GM12878 (cell line): ENCODE measurements at regions not wholly inside any gene's neighbourhood (a gene's known extent, or its start where the extent isn't known, plus 50 kb on each side); places are given as distances from the start of the nearest gene placed in this dataset.

Experiments used
- ATAC-seq: fragments of 200-7000 bp; cut with Tn5 transposase; 3 replicates; pipeline ENCODE4 v1.9.1; 2020; ENCODE audit warnings: mild to moderate bottlenecking, moderate library complexity
- BruUV-seq: library from RNA; stranded (reverse); fragments of 400-500 nt; replicated peaks from 2 replicates; lab custom pipeline; 2021; lab: Mats Ljungman, UMichigan
- CTCF ChIA-PET: fragments of 300-600 bp; sonication (Branson Sonifier 250); formaldehyde crosslinking; extraction: SDS; loops from one replicate; lab custom pipeline; 2021; ENCODE audit warnings: inconsistent platforms; lab: Yijun Ruan, JAX
- POLR2A ChIA-PET: fragments of 350-600 bp; formaldehyde crosslinking; extraction: SDS; loops from one replicate; lab custom pipeline; 2021; ENCODE audit warnings: inconsistent platforms; lab: Charles Lee
- RAD21 ChIA-PET: fragments of 300-600 bp; sonication (Branson Sonifier 250); formaldehyde crosslinking; loops from one replicate; lab custom pipeline; 2023; ENCODE audit warnings: antibody characterized with exemption; ENCODE audit not compliant: unreplicated experiment; lab: Charles Lee
- SMC1A ChIA-PET: fragments of 300-600 bp; sonication (Branson Sonifier 250); formaldehyde crosslinking; loops from one replicate; lab custom pipeline; 2023; ENCODE audit not compliant: unreplicated experiment, uncharacterized antibody; lab: Charles Lee
- DNase-seq: peaks from one replicate; pipeline ENCODE4 v3.0.0-alpha.2; 2011; ENCODE audit warnings: low read depth, low spot score
- FAIRE-seq: peaks from 3 replicates; lab custom pipeline; 2011; peaks lifted over from hg19 to GRCh38; lab: Jason Lieb, UNC
- H2AFZ ChIP-seq: 2 replicates; pipeline ENCODE4 v1.6.0; 2011; ENCODE audit warnings: low read depth, low read length, control low read depth; ENCODE audit not compliant: control insufficient read depth
- H3K27ac ChIP-seq: 2 replicates; pipeline ENCODE4 v1.5.1; 2011; ENCODE audit warnings: control low read depth; ENCODE audit not compliant: control insufficient read depth, insufficient read depth
- H3K27me3 ChIP-seq, 2 experiments: replicated peaks in 1 of 2; 2 replicates each; pipeline versions ENCODE4 v1.6.0 to v1.6.1; 2011; ENCODE audit warnings: low read length in 1 of 2; ENCODE audit not compliant: control insufficient read depth in 2 of 2, insufficient read depth in 2 of 2
- H3K36me3 ChIP-seq, 2 experiments: 2 replicates each; pipeline ENCODE4 v1.5.1; 2011; ENCODE audit warnings: low read length in 1 of 2; ENCODE audit not compliant: control insufficient read depth in 2 of 2, insufficient read depth in 2 of 2
- H3K4me1 ChIP-seq: 2 replicates; pipeline ENCODE4 v1.6.1; 2011; ENCODE audit warnings: mild to moderate bottlenecking, low read length, moderate library complexity, mixed read lengths; ENCODE audit not compliant: control insufficient read depth, insufficient read depth
- H3K4me2 ChIP-seq: 2 replicates; pipeline ENCODE4 v1.6.0; 2011; ENCODE audit warnings: control low read depth; ENCODE audit not compliant: control insufficient read depth, insufficient read depth
- H3K4me3 ChIP-seq: fragments of 200-600 bp; sonication (generic); 2 replicates; pipeline ENCODE4 v1.5.1; 2016
- H3K79me2 ChIP-seq: 2 replicates; pipeline ENCODE4 v1.6.0; 2011; ENCODE audit warnings: low read length; ENCODE audit not compliant: control insufficient read depth, insufficient read depth
- H3K9ac ChIP-seq: 2 replicates; pipeline ENCODE4 v1.8.0; 2011; ENCODE audit warnings: low read length, control low read depth, mixed read lengths; ENCODE audit not compliant: control insufficient read depth, insufficient read depth
- H3K9me3 ChIP-seq: replicated peaks from 3 replicates; pipeline ENCODE4 v1.5.1; 2011; ENCODE audit warnings: mild to moderate bottlenecking, low read length; ENCODE audit not compliant: control insufficient read depth, insufficient read depth
- H4K20me1 ChIP-seq: 2 replicates; pipeline ENCODE4 v1.6.0; 2011; ENCODE audit not compliant: control insufficient read depth, insufficient read depth
- BMI1 ChIP-seq: fragments of 450-650 bp; IDR thresholded peaks from 2 replicates; pipeline ENCODE4 v1.6.1; 2016; ENCODE audit warnings: mild to moderate bottlenecking, moderate library complexity, borderline replicate concordance
- E4F1 ChIP-seq: fragments of 450-650 bp; IDR thresholded peaks from 2 replicates; pipeline ENCODE4 v1.6.1; 2018; ENCODE audit warnings: borderline replicate concordance, mild to moderate bottlenecking; ENCODE audit not compliant: partially characterized antibody
- MYB ChIP-seq: fragments of 150-350 bp; IDR thresholded peaks from 2 replicates; pipeline ENCODE4 v1.6.1; 2014; ENCODE audit warnings: mild to moderate bottlenecking, low read depth, low read length, borderline replicate concordance
- POLR2A ChIP-seq: IDR thresholded peaks from 2 replicates; pipeline ENCODE4 v1.6.1; 2011; ENCODE audit warnings: low read depth, mild to moderate bottlenecking, low read length
- SIN3A ChIP-seq: IDR thresholded peaks from 2 replicates; pipeline ENCODE4 v1.6.1; 2012; ENCODE audit warnings: low read depth, low read length, improper control_type of control experiment
- SMARCA5 ChIP-seq: fragments of 450-650 bp; IDR thresholded peaks from 2 replicates; pipeline ENCODE4 v1.6.1; 2017; ENCODE audit warnings: mild to moderate bottlenecking
- SMC3 ChIP-seq: IDR thresholded peaks from 2 replicates; pipeline ENCODE4 v1.6.1; 2011; ENCODE audit warnings: low read length, improper control_type of control experiment, borderline replicate concordance
- SUZ12 ChIP-seq: fragments of 200-600 bp; sonication (generic); IDR thresholded peaks from one replicate; pipeline ENCODE4 v1.6.1; 2018; ENCODE audit warnings: antibody characterized with exemption, mild to moderate bottlenecking; ENCODE audit not compliant: unreplicated experiment
- ZBTB11 ChIP-seq: fragments of 450-650 bp; formaldehyde crosslinking; IDR thresholded peaks from 2 replicates; pipeline ENCODE4 v1.5.0; 2022; ENCODE audit warnings: mild to moderate bottlenecking, missing genetic modification characterization
- ZNF24 ChIP-seq: fragments of 450-650 bp; IDR thresholded peaks from 2 replicates; pipeline ENCODE4 v1.6.1; 2017; ENCODE audit warnings: antibody characterized with exemption, mild to moderate bottlenecking
- WGBS: methylation state at CpG from one replicate; pipeline ENCODE4 v1.1.6; 2016; ENCODE audit warnings: low lambda C conversion rate; ENCODE audit not compliant: insufficient replicate concordance, insufficient coverage; ENCODE audit errors: missing lambda C conversion rate; 5-methylcytosine and 5-hydroxymethylcytosine counted together
- in situ Hi-C: fragments of 300-500 bp; cut with MboI; formaldehyde crosslinking; loops from 9 replicates; pipeline ENCODE4 v1.14.3; 2018; ENCODE audit warnings: mixed read lengths
- intact Hi-C: fragments of 100-400 bp; cut with micrococcal nuclease; formaldehyde crosslinking; loops from one replicate; pipeline ENCODE4 v1.14.2; 2022; ENCODE audit not compliant: unreplicated experiment
- TF ChIP-seq, protein P1 (sequence below): fragments of 450-650 bp; formaldehyde crosslinking; IDR thresholded peaks from 2 replicates; pipeline ENCODE4 v1.4.0; 2022; ENCODE audit warnings: mild to moderate bottlenecking, moderate library complexity
- TF ChIP-seq, protein P2 (sequence below): IDR thresholded peaks from 2 replicates; pipeline ENCODE4 v1.6.1; 2011; ENCODE audit warnings: low read depth, low read length, improper control_type of control experiment, borderline replicate concordance
- TF ChIP-seq, protein P3 (sequence below): IDR thresholded peaks from 2 replicates; pipeline ENCODE4 v1.6.1; 2012; ENCODE audit warnings: low read length, inconsistent platforms

GRCh38 chr12:108000111-108000510, 129.0 kb upstream of the WSCD2 start:
- SMC1A ChIA-PET, result no interaction called here
- BruUV-seq, result no TSS peak
- Histone ChIP-seq H3K36me3 (no peaks in the 10 kb centered on the region), H3K4me3 (no peak overlapping the region), H3K9me3 (no peaks in the 10 kb centered on the region), H2AFZ (no peak overlapping the region), H4K20me1 (no peaks in the 10 kb centered on the region), H3K27me3 (0 out of 4 replicates have a peak, but pooled peaks cover 0 to 3% of the 10 kb centered on the region in 2 experiments), H3K27ac (no peak overlapping the region), H3K9ac (no peak overlapping the region), H3K79me2 (no peaks in the 10 kb centered on the region), H3K4me2 (no peak overlapping the region), H3K4me1 (no peaks in the 10 kb centered on the region)
- WGBS, result 23% methylated on average over 2 of the region's 2 CpGs
- RAD21 ChIA-PET, result no interaction called here
- DNase-seq (no peak), FAIRE-seq (no peak), ATAC-seq (no peak)
- POLR2A ChIA-PET, result no interaction called here
- intact Hi-C loops, result no loop called here
- CTCF ChIA-PET, result interaction anchor here (1.8 kb wide), 1 partner anchor 10 kb away, joined by 7 read pairs; no protein-coding TSS in a partner anchor
- in situ Hi-C loops, result no loop called here
- TF ChIP-seq SMARCA5 (no peak), SIN3A (no peak), ZBTB11 (no peak), MYB (no peak), BMI1 (no peak), ZNF24 (no peak), SMC3 (no peak), SUZ12 (no peak), POLR2A (no peak), E4F1 (no peak)
- TF ChIP-seq, protein P1, sequence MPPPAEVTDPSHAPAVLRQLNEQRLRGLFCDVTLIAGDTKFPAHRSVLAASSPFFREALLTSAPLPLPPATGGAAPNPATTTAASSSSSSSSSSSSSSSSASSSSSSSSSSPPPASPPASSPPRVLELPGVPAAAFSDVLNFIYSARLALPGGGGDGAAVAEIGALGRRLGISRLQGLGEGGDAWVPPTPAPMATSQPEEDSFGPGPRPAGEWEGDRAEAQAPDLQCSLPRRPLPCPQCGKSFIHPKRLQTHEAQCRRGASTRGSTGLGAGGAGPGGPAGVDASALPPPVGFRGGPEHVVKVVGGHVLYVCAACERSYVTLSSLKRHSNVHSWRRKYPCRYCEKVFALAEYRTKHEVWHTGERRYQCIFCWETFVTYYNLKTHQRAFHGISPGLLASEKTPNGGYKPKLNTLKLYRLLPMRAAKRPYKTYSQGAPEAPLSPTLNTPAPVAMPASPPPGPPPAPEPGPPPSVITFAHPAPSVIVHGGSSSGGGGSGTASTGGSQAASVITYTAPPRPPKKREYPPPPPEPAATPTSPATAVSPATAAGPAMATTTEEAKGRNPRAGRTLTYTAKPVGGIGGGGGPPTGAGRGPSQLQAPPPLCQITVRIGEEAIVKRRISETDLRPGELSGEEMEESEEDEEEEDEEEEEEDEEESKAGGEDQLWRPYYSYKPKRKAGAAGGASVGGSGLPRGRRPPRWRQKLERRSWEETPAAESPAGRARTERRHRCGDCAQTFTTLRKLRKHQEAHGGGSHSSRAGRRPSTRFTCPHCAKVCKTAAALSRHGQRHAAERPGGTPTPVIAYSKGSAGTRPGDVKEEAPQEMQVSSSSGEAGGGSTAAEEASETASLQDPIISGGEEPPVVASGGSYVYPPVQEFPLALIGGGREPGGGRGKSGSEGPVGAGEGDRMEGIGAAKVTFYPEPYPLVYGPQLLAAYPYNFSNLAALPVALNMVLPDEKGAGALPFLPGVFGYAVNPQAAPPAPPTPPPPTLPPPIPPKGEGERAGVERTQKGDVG (CRISPR knock-in tag), result no peak
- TF ChIP-seq, protein P2, sequence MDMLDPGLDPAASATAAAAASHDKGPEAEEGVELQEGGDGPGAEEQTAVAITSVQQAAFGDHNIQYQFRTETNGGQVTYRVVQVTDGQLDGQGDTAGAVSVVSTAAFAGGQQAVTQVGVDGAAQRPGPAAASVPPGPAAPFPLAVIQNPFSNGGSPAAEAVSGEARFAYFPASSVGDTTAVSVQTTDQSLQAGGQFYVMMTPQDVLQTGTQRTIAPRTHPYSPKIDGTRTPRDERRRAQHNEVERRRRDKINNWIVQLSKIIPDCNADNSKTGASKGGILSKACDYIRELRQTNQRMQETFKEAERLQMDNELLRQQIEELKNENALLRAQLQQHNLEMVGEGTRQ, result no peak
- TF ChIP-seq, protein P3, sequence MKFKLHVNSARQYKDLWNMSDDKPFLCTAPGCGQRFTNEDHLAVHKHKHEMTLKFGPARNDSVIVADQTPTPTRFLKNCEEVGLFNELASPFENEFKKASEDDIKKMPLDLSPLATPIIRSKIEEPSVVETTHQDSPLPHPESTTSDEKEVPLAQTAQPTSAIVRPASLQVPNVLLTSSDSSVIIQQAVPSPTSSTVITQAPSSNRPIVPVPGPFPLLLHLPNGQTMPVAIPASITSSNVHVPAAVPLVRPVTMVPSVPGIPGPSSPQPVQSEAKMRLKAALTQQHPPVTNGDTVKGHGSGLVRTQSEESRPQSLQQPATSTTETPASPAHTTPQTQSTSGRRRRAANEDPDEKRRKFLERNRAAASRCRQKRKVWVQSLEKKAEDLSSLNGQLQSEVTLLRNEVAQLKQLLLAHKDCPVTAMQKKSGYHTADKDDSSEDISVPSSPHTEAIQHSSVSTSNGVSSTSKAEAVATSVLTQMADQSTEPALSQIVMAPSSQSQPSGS, result no peak
